ENCODE measurements at regions not wholly inside any gene's neighbourhood (a gene's known extent, or its start where the extent isn't known, plus 50 kb on each side); places are given as distances from the start of the nearest gene placed in this dataset.

DNA sequence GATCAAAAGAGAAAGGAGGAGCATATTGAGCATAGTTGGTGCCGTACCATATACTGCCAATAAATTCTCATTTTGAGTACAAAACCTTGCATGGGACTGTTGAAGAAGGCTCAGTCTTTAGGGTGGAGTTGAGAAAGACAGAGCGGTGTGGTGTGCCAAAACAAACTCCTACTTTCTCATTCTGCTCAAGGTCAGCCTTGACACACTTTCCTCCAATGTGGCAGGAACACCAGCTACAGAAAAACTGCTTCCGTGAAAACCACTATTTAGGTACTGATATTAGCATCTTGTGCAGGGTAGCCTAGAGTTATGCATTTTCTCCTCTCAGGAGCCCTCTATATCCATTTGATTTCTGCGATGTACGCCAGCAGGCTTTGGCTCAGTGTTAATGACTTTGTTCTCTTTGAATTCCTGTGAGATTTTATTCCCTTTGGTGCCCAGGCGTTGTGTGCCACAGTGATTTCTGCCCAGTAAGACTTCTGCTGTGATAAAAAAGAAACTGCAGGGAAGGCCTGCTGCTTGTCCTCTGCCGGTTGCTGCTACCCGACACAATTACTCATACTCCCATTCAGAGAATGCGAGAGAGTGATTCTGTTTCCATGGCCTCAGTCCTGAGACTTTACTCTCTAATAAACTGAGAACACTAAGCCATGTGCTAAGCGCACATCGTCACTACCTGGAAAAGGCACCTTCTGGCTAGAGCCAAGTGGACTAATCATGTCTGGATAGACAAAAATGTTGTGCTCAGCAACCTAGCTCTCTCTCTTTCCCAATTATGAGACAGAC is 88.3 kb upstream of the MDM1 start:
- Histone ChIP-seq H2AFZ (ENCODE audit: low read depth, low read length, severe bottlenecking) (no peak overlapping the region), H3F3A (ENCODE audit: insufficient read depth) (no peaks in the 10 kb centered on the region), H3K9me2 (replicated peaks; ENCODE audit: insufficient read depth, low read length) (no peaks in the 10 kb centered on the region)

GRCh38 chr12:68422159-68422558 is 90.0 kb upstream of the MDM1 start:
- no peak overlapping the region for H2AFZ ChIP-seq (ENCODE audit: low read depth, low read length, severe bottlenecking)
- H3K27ac ChIP-seq (ENCODE audit: low read depth, low read length), result no peak overlapping the region
- TF ChIP-seq, protein P1, sequence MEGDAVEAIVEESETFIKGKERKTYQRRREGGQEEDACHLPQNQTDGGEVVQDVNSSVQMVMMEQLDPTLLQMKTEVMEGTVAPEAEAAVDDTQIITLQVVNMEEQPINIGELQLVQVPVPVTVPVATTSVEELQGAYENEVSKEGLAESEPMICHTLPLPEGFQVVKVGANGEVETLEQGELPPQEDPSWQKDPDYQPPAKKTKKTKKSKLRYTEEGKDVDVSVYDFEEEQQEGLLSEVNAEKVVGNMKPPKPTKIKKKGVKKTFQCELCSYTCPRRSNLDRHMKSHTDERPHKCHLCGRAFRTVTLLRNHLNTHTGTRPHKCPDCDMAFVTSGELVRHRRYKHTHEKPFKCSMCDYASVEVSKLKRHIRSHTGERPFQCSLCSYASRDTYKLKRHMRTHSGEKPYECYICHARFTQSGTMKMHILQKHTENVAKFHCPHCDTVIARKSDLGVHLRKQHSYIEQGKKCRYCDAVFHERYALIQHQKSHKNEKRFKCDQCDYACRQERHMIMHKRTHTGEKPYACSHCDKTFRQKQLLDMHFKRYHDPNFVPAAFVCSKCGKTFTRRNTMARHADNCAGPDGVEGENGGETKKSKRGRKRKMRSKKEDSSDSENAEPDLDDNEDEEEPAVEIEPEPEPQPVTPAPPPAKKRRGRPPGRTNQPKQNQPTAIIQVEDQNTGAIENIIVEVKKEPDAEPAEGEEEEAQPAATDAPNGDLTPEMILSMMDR (IDR thresholded peaks at IDR 0.05; ENCODE audit: insufficient read depth, low read length, poor library complexity, severe bottlenecking), result no peak
- no peak for TF ChIP-seq EZH2phosphoT487 (conservative IDR thresholded peaks at IDR 0.05; ENCODE audit: low read length)
- no peaks in the 10 kb centered on the region for H3F3A ChIP-seq (ENCODE audit: insufficient read depth)
- no peaks in the 10 kb centered on the region for H4K20me1 ChIP-seq (ENCODE audit: low read depth, low read length)
- no peaks in the 10 kb centered on the region for H3K9me2 ChIP-seq (replicated peaks; ENCODE audit: insufficient read depth, low read length)
- H3K79me2 ChIP-seq (ENCODE audit: insufficient read depth, low read length), result no peaks in the 10 kb centered on the region
- H3K4me2 ChIP-seq (ENCODE audit: low read depth, low read length, poor library complexity, severe bottlenecking), result no peak overlapping the region
- no peaks in the 10 kb centered on the region for H3K9me3 ChIP-seq (ENCODE audit: insufficient read depth, low read length)
- H3K36me3 ChIP-seq (ENCODE audit: low read length), result no peaks in the 10 kb centered on the region
- H3K4me3 ChIP-seq (ENCODE audit: insufficient read depth, low read length, poor library complexity, severe bottlenecking), result no peak overlapping the region
- no peak overlapping the region for H3K9ac ChIP-seq (ENCODE audit: low read length)
- H3K27me3 ChIP-seq (ENCODE audit: low read length), result no peaks in the 10 kb centered on the region

More for the DNA sequence above, 88.3 kb upstream of the MDM1 start:
- TF ChIP-seq EZH2phosphoT487 (conservative IDR thresholded peaks at IDR 0.05; ENCODE audit: low read length), result no peak
- TF ChIP-seq, protein P1 (IDR thresholded peaks at IDR 0.05; ENCODE audit: insufficient read depth, low read length, poor library complexity, severe bottlenecking), result no peak
- H3K9me3 ChIP-seq (ENCODE audit: insufficient read depth, low read length), result no peaks in the 10 kb centered on the region
- H3K9ac ChIP-seq (ENCODE audit: low read length), result no peak overlapping the region
- no peaks in the 10 kb centered on the region for H3K79me2 ChIP-seq (ENCODE audit: insufficient read depth, low read length)
- H3K4me3 ChIP-seq (ENCODE audit: insufficient read depth, low read length, poor library complexity, severe bottlenecking), result no peak overlapping the region
- H3K27me3 ChIP-seq (ENCODE audit: low read length), result no peaks in the 10 kb centered on the region
- no peak overlapping the region for H3K4me2 ChIP-seq (ENCODE audit: low read depth, low read length, poor library complexity, severe bottlenecking)
- no peaks in the 10 kb centered on the region for H3K36me3 ChIP-seq (ENCODE audit: low read length)
- H4K20me1 ChIP-seq (ENCODE audit: low read depth, low read length), result no peaks in the 10 kb centered on the region
- no peak overlapping the region for H3K27ac ChIP-seq (ENCODE audit: low read depth, low read length)

DNA sequence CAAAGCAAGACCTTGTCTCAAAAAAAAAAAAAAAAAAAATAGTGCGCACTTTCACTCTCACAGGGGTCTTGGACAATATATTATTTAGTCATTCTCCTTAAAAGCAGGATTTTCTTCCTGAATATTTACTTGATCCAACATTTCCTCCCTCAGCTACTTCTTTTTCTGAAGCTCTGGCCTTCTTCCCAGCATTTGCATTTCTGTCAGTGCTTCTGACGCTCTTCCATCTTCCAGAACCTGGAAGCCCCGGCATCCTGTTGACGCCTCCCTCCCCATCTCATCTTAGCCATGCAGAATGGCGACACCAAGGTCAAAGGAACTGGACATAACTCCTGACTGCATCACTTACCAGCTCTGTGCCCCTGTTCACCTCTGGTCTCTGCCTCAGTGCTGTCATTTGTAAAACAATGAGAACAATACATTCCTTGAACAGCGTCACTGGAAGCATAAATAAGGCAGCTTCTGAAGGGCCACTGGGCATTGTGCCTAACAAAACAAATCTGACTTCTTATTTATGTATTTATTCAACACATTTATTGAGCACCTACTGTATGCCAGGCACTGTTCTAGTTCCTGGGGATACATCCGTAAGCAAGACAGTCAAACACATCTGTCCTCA is 90.9 kb upstream of the MDM1 start:
- H3K27ac ChIP-seq (ENCODE audit: low read depth, low read length), result no peak overlapping the region
- TF ChIP-seq, protein P1 (IDR thresholded peaks at IDR 0.05; ENCODE audit: insufficient read depth, low read length, poor library complexity, severe bottlenecking), result no peak
- TF ChIP-seq EZH2phosphoT487 (conservative IDR thresholded peaks at IDR 0.05; ENCODE audit: low read length), result no peak
- H3K4me3 ChIP-seq (ENCODE audit: insufficient read depth, low read length, poor library complexity, severe bottlenecking), result no peak overlapping the region
- no peak overlapping the region for H3K4me2 ChIP-seq (ENCODE audit: low read depth, low read length, poor library complexity, severe bottlenecking)
- no peaks in the 10 kb centered on the region for H4K20me1 ChIP-seq (ENCODE audit: low read depth, low read length)
- H3K9me3 ChIP-seq (ENCODE audit: insufficient read depth, low read length), result no peaks in the 10 kb centered on the region
- H3F3A ChIP-seq (ENCODE audit: insufficient read depth), result no peaks in the 10 kb centered on the region
- H3K36me3 ChIP-seq (ENCODE audit: low read length), result no peaks in the 10 kb centered on the region
- H2AFZ ChIP-seq (ENCODE audit: low read depth, low read length, severe bottlenecking), result no peak overlapping the region
- no peak overlapping the region for H3K9ac ChIP-seq (ENCODE audit: low read length)
- no peaks in the 10 kb centered on the region for H3K27me3 ChIP-seq (ENCODE audit: low read length)
- H3K79me2 ChIP-seq (ENCODE audit: insufficient read depth, low read length), result no peaks in the 10 kb centered on the region
- no peaks in the 10 kb centered on the region for H3K9me2 ChIP-seq (replicated peaks; ENCODE audit: insufficient read depth, low read length)
